A673 (cell line): ENCODE measurements at regions not wholly inside any gene's neighbourhood (a gene's known extent, or its start where the extent isn't known, plus 50 kb on each side); places are given as distances from the start of the nearest gene placed in this dataset.

Experiments
- CTCF ChIP-seq: fragments of 300-800, 200-600 bp; sonication (generic); conservative IDR thresholded peaks from 2 replicates; pipeline ENCODE4 v1.5.1; 2017; ENCODE audit warnings: low read depth, mild to moderate bottlenecking, antibody characterized with exemption, low read length, moderate library complexity, mixed read lengths
- EZH2 ChIP-seq: fragments of 200-600 bp; sonication (generic); IDR thresholded peaks from 2 replicates; pipeline ENCODE4 v1.6.1; 2017; ENCODE audit warnings: borderline replicate concordance, low read depth, mild to moderate bottlenecking, mixed read lengths, antibody characterized with exemption, low read length; ENCODE audit not compliant: poor library complexity, severe bottlenecking

GRCh38 chr16:81164481-81164880 is 68.3 kb upstream of the GCSH start:
- TF ChIP-seq EZH2 (no peak), CTCF (no peak)
